Natural killer cell (primary cell): ENCODE measurements at regions not wholly inside any gene's neighbourhood (a gene's known extent, or its start where the extent isn't known, plus 50 kb on each side); places are given as distances from the start of the nearest gene placed in this dataset.
"Not testable (repeated sequence)": the region's sequence is repeated elsewhere in the genome, so short reads cannot be mapped to it uniquely, and the experiment has no call there.

Experiments used
- ATAC-seq, 3 donors: fragments of 150-1000 bp in 2 of 3; fragments of 200-7000 bp in 1 of 3; cut with Tn5 transposase; 1 replicate in 1 of 3; 2 replicates in 2 of 3; pipeline ENCODE4 v1.10.0; 2021; ENCODE audit warnings: mild to moderate bottlenecking in 2 of 3, moderate library complexity in 2 of 3
- DNase-seq, 2 donors: peaks; one replicate each; pipeline versions ENCODE4 v3.0.0 to v3.0.0-alpha.2; 2013 to 2021; ENCODE audit warnings: mixed read lengths in 1 of 2
- H3K27ac ChIP-seq: one replicate; pipeline ENCODE4 v1.5.1; 2013; ENCODE audit warnings: mild to moderate bottlenecking, low read length
- H3K27me3 ChIP-seq: one replicate; pipeline ENCODE4 v1.6.1; 2013; ENCODE audit warnings: low read length; ENCODE audit not compliant: control insufficient read depth, insufficient read depth
- H3K36me3 ChIP-seq: one replicate; pipeline ENCODE4 v1.6.1; 2013; ENCODE audit warnings: low read length; ENCODE audit not compliant: control insufficient read depth, insufficient read depth
- H3K4me1 ChIP-seq: one replicate; pipeline ENCODE4 v1.6.1; 2013; ENCODE audit warnings: low read length; ENCODE audit not compliant: control insufficient read depth, insufficient read depth
- H3K4me3 ChIP-seq: one replicate; pipeline ENCODE4 v1.5.1; 2013; ENCODE audit warnings: low read length
- H3K9me3 ChIP-seq: one replicate; pipeline ENCODE4 v1.6.1; 2013; ENCODE audit warnings: low read length; ENCODE audit not compliant: control insufficient read depth, insufficient read depth
- H3K27ac Mint-ChIP-seq, 2 donors: one replicate each; pipeline ENCODE4 v1.8.0; 2022; ENCODE audit warnings: mild to moderate bottlenecking in 2 of 2, mixed read lengths in 2 of 2, moderate library complexity in 1 of 2
- H3K27me3 Mint-ChIP-seq, 2 donors: one replicate each; pipeline ENCODE4 v1.8.0; 2022; ENCODE audit warnings: low read depth in 2 of 2, mixed read lengths in 2 of 2
- H3K36me3 Mint-ChIP-seq: one replicate; pipeline ENCODE4 v1.8.0; 2022; ENCODE audit warnings: mixed read lengths
- H3K4me1 Mint-ChIP-seq, 2 donors: one replicate each; pipeline ENCODE4 v1.8.0; 2022; ENCODE audit warnings: mixed read lengths in 2 of 2
- H3K4me3 Mint-ChIP-seq: one replicate; pipeline ENCODE4 v1.8.0; 2022; ENCODE audit warnings: mild to moderate bottlenecking, moderate library complexity, mixed read lengths
- H3K9me3 Mint-ChIP-seq, 2 donors: one replicate each; pipeline ENCODE4 v1.8.0; 2022; ENCODE audit warnings: mixed read lengths in 2 of 2
- CTCF ChIP-seq: fragments of 200-600 bp; IDR thresholded peaks from one replicate; pipeline ENCODE4 v1.8.0; 2022; ENCODE audit warnings: antibody characterized with exemption
- WGBS: methylation state at CpG from one replicate; pipeline ENCODE4 v1.1.7; 2013; ENCODE audit warnings: missing lambda C conversion rate; ENCODE audit not compliant: insufficient coverage; 5-methylcytosine and 5-hydroxymethylcytosine counted together
- intact Hi-C: fragments of 100-400 bp; cut with micrococcal nuclease; formaldehyde crosslinking; loops from one replicate; pipeline ENCODE4 v1.14.2; 2022

GRCh38 chr9:102178811-102179210 is 440.4 kb upstream of the GRIN3A start:
- H3K4me1 Mint-ChIP-seq = no peaks in the 10 kb centered on the region
- ATAC-seq (no peak), DNase-seq (no peak)
- H3K4me3 Mint-ChIP-seq = no peak overlapping the region
- 64% methylated on average over 2 of the region's 3 CpGs for WGBS
- Histone ChIP-seq H3K9me3 (peaks cover 9% of the 10 kb centered on the region), H3K4me1 (no peaks in the 10 kb centered on the region), H3K27me3 (no peaks in the 10 kb centered on the region), H3K36me3 (no peaks in the 10 kb centered on the region), H3K4me3 (no peak overlapping the region), H3K27ac (no peak overlapping the region)
- no peaks in the 10 kb centered on the region for H3K27me3 Mint-ChIP-seq
- H3K9me3 Mint-ChIP-seq = peaks cover 25 to 32% of the 10 kb centered on the region in 2 donors
- intact Hi-C loops = no loop called here
- H3K27ac Mint-ChIP-seq = no peak overlapping the region
- peaks cover 7% of the 10 kb centered on the region for H3K36me3 Mint-ChIP-seq
- TF ChIP-seq CTCF = no peak

GRCh38 chr9:102174202-102174601 is 435.8 kb upstream of the GRIN3A start:
- H3K27ac Mint-ChIP-seq, H3K9me3 ChIP-seq, H3K4me1 Mint-ChIP-seq, H3K4me3 ChIP-seq, H3K4me1 ChIP-seq, ATAC-seq, H3K27me3 ChIP-seq, H3K27ac ChIP-seq, H3K27me3 Mint-ChIP-seq, intact Hi-C loops, H3K4me3 Mint-ChIP-seq, H3K36me3 Mint-ChIP-seq, H3K36me3 ChIP-seq, DNase-seq: not testable (repeated sequence)
- 91% methylated on average over 8 of the region's 8 CpGs for WGBS
- H3K9me3 Mint-ChIP-seq = peaks cover 14 to 29% of the 10 kb centered on the region in 2 donors

- Mint-ChIP-seq H3K27ac (no peak overlapping the region), H3K9me3 (peaks cover 5 to 16% of the 10 kb centered on the region in 2 donors), H3K27me3 (no peaks in the 10 kb centered on the region), H3K36me3 (no peaks in the 10 kb centered on the region), H3K4me1 (no peaks in the 10 kb centered on the region), H3K4me3 (no peak overlapping the region)
- Histone ChIP-seq H3K9me3 (no peaks in the 10 kb centered on the region), H3K27me3 (no peaks in the 10 kb centered on the region), H3K4me3 (no peak overlapping the region), H3K4me1 (no peaks in the 10 kb centered on the region), H3K27ac (no peak overlapping the region), H3K36me3 (no peaks in the 10 kb centered on the region)
- ATAC-seq (no peak), DNase-seq (no peak)
- TF ChIP-seq CTCF = no peak
- intact Hi-C loops = no loop called here
Observed at GRCh38 chr9:102164247-102164646, 425.8 kb upstream of the GRIN3A start.

GRCh38 chr9:102153081-102153480 is 414.6 kb upstream of the GRIN3A start:
- intact Hi-C loops, H3K27ac ChIP-seq, H3K27me3 Mint-ChIP-seq, H3K9me3 ChIP-seq, H3K27me3 ChIP-seq, H3K4me3 ChIP-seq, H3K4me1 ChIP-seq, H3K4me3 Mint-ChIP-seq, H3K4me1 Mint-ChIP-seq, DNase-seq, ATAC-seq, H3K36me3 ChIP-seq, H3K27ac Mint-ChIP-seq: not testable (repeated sequence)
- peaks cover 11% of the 10 kb centered on the region for H3K36me3 Mint-ChIP-seq
- 87% methylated on average over 11 of the region's 12 CpGs for WGBS
- H3K9me3 Mint-ChIP-seq = peaks cover 9 to 24% of the 10 kb centered on the region in 2 donors

GRCh38 chr9:102135768-102136167 is 397.3 kb upstream of the GRIN3A start:
- H3K4me1 Mint-ChIP-seq = no peaks in the 10 kb centered on the region
- Histone ChIP-seq H3K4me1 (no peaks in the 10 kb centered on the region), H3K27me3 (no peaks in the 10 kb centered on the region), H3K9me3 (peaks cover 7% of the 10 kb centered on the region), H3K36me3 (no peaks in the 10 kb centered on the region), H3K27ac (no peak overlapping the region), H3K4me3 (no peak overlapping the region)
- H3K9me3 Mint-ChIP-seq = peaks cover 15 to 29% of the 10 kb centered on the region in 2 donors
- H3K36me3 Mint-ChIP-seq = peaks cover under 1% of the 10 kb centered on the region
- H3K27ac Mint-ChIP-seq = no peak overlapping the region
- H3K27me3 Mint-ChIP-seq = no peaks in the 10 kb centered on the region
- DNase-seq = no peak
- TF ChIP-seq CTCF = no peak
- H3K4me3 Mint-ChIP-seq = no peak overlapping the region
- intact Hi-C loops = no loop called here
- no peak for ATAC-seq
- WGBS = no CpG with 5 or more reads among the region's 1 CpG
